ENCODE measurements at regions not wholly inside any gene's neighbourhood (a gene's known extent, or its start where the extent isn't known, plus 50 kb on each side); places are given as distances from the start of the nearest gene placed in this dataset.

DNA sequence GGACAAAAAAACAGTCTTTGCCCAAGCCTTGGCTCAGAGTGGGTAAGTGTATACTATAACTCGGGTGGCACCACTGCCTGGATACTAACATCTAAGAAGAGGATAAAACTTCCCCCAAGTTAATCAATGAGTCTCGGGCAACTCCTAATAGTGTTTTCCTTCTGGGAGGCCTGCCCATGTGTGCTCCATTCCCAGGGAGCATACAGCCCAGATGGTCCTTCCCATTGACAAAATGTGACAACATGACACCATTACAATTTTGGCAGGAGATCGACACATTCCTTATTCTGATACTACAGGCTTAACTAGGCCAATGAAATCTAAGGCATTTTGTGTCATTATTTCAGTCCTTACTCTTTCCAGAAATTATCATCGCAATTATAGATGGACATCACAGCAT lies 52.7 kb upstream of the CRIM1 start:
- DNase-seq, result no peak

- no peak for DNase-seq
These were observed 53.7 kb upstream of the CRIM1 start for GRCh38 chr2:36301843-36302242.

GRCh38 chr2:36300697-36301096 lies 54.9 kb upstream of the CRIM1 start:
- DNase-seq, result no peak

GRCh38 chr2:36296798-36297197 lies 58.8 kb upstream of the CRIM1 start:
- DNase-seq, result peak; percentile 36

DNA sequence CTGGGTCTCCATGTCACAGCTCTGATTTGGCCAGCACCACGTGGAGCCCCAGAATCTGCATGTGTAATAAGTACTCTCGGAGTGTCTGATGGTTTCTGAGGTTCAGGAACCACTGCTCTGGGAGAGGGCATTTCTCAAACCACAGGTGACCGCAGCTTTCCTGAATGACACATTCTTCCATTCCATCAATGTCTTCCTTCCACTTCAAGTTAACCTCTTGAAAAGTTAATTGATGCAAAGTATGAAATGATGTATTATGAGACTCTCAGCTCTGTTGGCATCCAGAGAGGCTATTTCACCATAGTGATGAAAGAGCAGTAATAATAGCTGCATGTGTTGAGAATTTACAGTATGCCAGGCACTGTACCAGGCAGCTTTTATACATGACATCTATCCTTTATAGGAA lies 61.3 kb upstream of the CRIM1 start:
- DNase-seq, result no peak

DNA sequence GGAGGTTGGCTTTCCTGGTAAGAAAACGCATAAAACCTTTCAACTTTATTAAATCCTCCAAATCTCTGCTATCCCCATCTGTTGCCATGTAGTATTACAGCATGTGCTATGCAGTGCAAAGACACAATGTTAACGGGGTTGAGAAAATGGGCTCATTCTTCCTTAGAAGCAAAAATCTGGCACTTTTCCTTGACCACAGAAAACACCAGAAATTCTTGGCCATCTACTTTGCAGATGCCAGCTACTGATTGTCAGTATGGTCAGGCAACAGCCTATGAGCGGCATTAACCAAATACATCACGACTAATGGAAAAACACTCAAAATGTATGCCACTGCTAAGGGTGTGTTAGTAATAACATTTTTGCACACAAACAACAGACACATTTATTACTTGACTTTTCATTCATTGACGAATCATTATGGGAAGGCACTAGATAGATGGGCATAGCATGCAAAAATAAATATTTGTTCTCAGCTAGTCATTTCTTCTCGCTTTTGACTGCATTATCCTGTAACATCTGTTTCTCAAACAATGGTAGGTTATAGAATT lies 65.2 kb upstream of the CRIM1 start:
- peak; percentile 38 for DNase-seq

DNA sequence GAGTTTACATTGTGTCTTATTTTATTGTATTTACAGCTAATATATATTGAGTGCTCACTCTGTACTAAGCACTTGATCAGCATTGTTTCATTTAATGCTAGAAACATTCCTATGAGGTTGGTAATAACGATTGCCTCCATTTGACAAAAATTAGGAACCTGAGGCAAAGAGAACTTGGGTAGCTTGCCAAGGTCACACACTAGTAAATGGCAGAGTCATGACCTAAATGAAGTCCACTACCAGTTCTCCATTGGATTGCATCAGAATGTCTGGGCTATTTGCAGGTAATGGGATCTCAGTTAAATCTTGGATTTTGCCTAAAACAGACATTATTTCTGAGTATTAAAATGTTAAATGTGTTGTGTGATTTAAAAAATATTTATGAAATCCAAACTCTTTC lies 65.8 kb upstream of the CRIM1 start:
- DNase-seq, result no peak

- peak; percentile 17 for DNase-seq
These were observed 68.0 kb upstream of the CRIM1 start for GRCh38 chr2:36287363-36288275.

DNA sequence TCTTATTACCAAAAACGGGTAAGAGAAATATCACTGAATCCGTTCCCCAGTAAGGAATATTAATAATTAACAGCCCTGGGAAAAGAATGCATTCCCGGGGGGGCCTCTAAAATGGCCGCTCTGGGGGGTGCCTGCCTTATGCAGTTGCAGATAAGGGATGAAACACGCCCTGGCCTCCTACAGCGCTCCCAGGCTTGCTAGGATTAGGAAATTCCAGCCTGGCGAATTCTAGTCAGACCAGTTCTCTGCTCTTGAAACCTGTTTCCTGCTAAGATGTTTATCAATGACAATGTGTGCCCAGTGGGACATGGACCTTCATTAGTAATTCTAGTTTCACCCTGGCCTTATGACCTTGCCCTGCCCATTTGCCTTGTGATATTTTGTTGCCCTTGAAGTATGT lies 76.1 kb upstream of the CRIM1 start:
- DNase-seq, result peak; percentile 56

DNA sequence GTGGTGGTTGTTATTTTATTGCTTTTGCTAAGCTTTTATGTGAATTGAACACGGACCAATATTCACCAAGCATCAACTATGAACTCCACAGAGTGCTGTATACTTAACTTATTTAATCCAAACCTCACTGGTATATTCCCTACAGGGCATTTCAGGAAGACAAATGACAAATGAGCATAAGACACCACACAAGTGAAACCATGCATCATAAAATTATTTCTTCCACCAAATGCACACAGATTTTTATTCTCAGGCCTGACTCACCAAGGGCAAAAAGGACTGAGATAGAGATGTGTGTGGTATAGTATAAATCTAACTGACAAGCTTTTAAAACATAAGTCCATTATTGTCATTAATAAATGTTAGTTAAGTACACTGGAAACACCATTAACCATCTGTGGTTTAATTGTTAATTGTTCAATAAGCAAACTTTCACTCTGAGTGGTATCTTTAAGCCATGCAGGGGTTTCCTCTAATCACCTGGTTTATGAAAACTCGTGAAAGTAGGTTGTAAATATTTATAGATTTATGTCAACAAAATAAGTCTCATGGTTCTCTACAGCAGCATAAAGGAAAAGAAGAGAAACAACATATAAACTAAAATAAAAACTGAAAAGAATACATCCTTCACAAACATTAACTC lies 77.6 kb upstream of the CRIM1 start:
- no peak for DNase-seq

DNA sequence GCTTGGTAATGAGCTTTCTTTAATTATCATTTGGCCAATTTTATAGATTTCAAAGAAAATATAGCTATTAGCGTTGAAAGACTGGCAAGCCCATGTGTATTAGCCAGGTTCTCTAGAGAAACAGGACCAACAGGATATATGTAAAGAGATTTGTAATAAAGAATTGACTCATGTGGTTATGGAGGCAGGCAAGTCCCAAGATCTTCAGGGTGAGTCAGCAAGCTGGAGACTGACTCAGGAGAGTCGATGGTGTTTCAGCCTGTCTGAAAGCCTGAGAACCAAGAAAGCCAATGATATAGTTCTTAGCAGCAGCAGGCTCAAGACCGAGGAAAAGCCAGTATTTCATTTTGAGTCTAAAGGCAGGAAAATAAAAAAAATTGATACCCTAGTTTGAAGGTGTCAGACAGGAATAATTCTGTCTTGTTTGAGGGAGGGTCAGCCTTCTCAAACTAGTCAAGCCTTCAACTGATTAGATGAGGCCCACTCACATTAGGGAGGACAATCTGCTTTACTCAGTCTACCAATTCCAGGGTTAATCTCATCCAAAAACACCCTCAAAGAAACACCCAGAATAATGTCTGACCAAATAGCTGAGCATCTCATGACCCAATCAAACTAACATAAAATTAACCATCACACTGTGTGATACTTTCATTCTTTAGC lies 78.3 kb upstream of the CRIM1 start:
- DNase-seq, result peak; percentile 5

GRCh38 chr2:36271266-36271665 lies 84.3 kb upstream of the CRIM1 start:
- DNase-seq, result no peak

GRCh38 chr2:36270758-36271157 lies 84.8 kb upstream of the CRIM1 start:
- no peak for DNase-seq

DNA sequence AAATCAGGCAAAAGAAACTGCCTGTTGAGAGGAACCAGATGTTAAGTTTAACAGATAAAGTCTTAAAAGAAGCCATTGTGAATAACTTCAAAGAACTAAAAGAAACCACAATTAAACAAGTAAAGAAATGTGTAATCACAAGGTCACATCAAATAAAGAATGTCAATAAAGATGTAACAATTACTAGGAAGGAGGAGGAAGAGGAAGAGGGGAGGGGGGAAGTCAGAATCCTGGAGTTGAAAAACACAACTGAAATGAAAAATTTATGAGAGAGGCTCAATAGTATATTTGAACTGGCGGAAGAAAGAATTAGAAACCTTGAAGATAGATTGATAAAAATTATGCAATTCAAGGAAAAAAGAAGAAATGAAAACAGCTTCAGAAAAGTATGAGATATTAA lies 88.4 kb upstream of the CRIM1 start:
- DNase-seq, result no peak

DNA sequence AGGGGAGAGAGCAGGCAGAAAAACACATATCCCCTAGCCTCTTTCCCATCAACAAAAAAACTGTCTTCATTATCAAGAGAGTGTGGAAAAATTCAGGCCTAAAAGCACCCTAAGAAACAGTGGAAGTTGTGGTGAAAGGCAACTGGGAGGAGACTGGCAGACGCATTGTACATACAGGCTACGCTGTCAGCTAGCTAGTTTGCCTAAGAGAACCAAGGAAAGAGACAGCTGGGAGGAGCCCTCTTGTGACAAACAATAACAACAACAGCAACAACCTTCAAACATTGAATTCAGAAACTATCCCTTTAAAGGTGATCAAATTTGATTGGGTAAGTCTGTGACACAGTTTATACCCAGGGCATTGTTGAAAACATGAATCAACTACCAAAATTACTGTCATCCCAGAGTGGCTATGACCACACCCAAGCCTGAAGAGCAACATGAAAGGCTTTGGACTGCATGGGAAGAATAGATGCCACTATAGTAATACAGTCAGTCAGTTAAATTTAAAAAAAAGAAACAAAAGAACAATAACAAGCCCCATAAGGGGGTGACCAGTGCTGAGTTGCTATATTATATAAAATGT lies 88.9 kb upstream of the CRIM1 start:
- DNase-seq, result no peak

DNA sequence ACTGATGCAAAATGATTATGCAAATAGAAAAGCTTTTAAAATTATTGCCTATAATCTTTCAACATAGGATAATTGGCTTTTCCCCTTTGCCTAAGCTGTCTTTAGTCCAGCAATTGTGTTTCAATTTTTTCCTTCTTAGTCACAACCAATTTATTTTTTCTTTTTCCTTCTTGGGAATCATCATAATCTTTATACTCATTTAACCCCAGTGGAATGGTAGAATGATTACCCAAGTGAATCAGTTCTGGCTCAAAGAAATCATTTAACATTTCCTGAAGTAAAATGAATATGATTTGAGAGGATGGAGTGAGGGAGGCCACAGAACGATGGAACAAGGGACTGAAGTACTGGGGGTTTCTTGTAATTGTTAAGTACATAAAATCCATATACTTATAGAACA lies 93.0 kb upstream of the CRIM1 start:
- DNase-seq, result no peak

GRCh38 chr2:36255863-36256262 lies 99.7 kb upstream of the CRIM1 start:
- no peak for DNase-seq

DNA sequence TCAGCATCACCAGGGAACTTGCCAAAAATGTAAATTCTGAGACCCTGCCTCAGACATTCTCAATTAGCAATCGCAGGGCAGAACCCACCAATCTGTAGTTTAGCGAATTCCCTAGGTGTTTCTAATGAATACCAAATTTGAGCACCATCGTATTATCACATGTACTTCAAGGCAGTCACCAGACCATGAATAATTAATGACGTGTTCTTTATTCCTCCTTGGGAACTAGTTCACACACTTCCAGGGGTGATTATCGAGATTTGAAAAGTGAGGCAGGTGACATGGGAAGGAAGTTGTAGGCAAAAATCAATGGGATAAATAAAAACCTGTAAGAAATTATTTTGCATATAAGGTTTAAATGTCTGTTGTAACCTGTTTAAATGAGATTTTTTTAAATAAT lies 102.5 kb upstream of the CRIM1 start:
- no peak for DNase-seq

- no peak for DNase-seq
These were observed 109.1 kb upstream of the CRIM1 start for GRCh38 chr2:36246320-36246990.

DNA sequence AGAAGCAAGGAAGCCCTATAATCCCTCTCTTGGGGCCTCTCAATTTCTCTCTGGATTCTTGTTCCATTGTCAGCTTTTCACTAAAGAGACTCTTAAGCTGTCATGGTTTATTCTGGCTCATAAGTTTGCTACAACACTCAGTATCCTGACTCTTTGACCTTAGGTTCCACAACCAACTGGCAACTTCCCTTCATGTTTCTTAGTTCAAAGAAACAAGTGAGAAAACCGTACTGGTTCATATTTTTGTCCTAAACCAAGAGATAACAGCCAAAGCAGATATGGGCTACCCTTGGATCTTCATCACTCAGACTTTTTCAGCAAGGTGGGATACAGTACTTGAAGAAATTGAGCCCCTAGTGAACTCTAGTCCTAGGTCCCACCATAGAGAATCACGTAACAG lies 109.9 kb upstream of the CRIM1 start:
- DNase-seq, result no peak

- DNase-seq, result no peak
These were observed 117.5 kb upstream of the CRIM1 start for GRCh38 chr2:36238106-36238505.

DNA sequence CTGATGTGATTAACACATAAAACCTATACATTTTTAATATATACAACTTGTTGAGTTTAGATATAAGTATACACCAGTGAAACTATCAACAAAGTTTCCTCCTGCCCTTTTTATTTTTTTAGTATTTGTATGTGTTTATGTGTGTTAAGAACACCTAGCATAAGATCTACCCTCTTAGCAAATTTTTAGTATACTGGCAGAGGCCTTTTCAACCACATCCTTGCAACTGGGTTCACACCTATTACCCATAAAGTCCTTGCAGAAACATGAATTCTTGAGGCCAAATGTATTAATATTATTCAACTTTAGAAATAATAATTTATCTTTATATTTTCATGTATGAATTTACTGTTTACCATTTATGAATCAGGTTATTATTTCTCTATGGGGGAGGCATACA lies 119.7 kb upstream of the CRIM1 start:
- no peak for DNase-seq

- no peak for DNase-seq
These were observed 120.2 kb upstream of the CRIM1 start for GRCh38 chr2:36235426-36235825.
